Sigmoid colon (tissue), 6 donors: ENCODE measurements at regions not wholly inside any gene's neighbourhood (a gene's known extent, or its start where the extent isn't known, plus 50 kb on each side); places are given as distances from the start of the nearest gene placed in this dataset.

Source experiments
- DNase-seq: peaks from one replicate; pipeline ENCODE4 v3.0.0-alpha.2; 2019
- H3K27ac ChIP-seq, 4 donors: fragments of 200-600 bp; sonication (generic); one replicate each; pipeline ENCODE4 v1.5.1; 2016 to 2019; ENCODE audit warnings: mild to moderate bottlenecking in 1 of 4
- H3K27me3 ChIP-seq, 3 donors: fragments of 200-600 bp; sonication (generic); one replicate each; pipeline ENCODE4 v1.5.1; 2019; ENCODE audit warnings: mild to moderate bottlenecking in 1 of 3
- H3K36me3 ChIP-seq, 4 donors: fragments of 200-600 bp; sonication (generic); one replicate each; pipeline ENCODE4 v1.5.1; 2016 to 2019
- H3K4me1 ChIP-seq, 4 donors: fragments of 200-600 bp; sonication (generic); one replicate each; pipeline ENCODE4 v1.5.1; 2017 to 2019
- H3K4me3 ChIP-seq, 4 donors: fragments of 200-600 bp; sonication (generic); one replicate each; pipeline ENCODE4 v1.5.1; 2017 to 2019; ENCODE audit warnings: mild to moderate bottlenecking in 2 of 4, moderate library complexity in 1 of 4
- H3K9me3 ChIP-seq, 4 donors: fragments of 200-600 bp in 3 of 4; sonication (generic) in 3 of 4; one replicate each; pipeline versions ENCODE4 v1.5.1 to v1.6.1; 2013 to 2019
- EP300 ChIP-seq, 4 donors: sonication (generic); formaldehyde crosslinking; IDR thresholded peaks; one replicate each; pipeline ENCODE4 v1.6.1; 2017; ENCODE audit warnings: antibody characterized with exemption in 4 of 4
- POLR2A ChIP-seq, 2 donors: fragments of 450-650 bp; IDR thresholded peaks; one replicate each; pipeline ENCODE4 v1.6.1; 2016; ENCODE audit warnings: antibody characterized with exemption in 2 of 2, mild to moderate bottlenecking in 2 of 2, moderate library complexity in 2 of 2
- POLR2AphosphoS5 ChIP-seq, 4 donors: sonication (generic); formaldehyde crosslinking; IDR thresholded peaks; one replicate each; pipeline ENCODE4 v1.6.1; 2017; ENCODE audit warnings: antibody characterized with exemption in 4 of 4
- WGBS, 2 donors: extraction: QIAGEN DNeasy Blood & Tissue Kit; methylation state at CpG; one replicate each; pipeline ENCODE4 v1.1.7; 2013; 5-methylcytosine and 5-hydroxymethylcytosine counted together
- intact Hi-C: fragments of 100-400 bp; cut with DNase I; formaldehyde crosslinking; loops from one replicate; pipeline ENCODE4 v1.15.1; 2023
- TF ChIP-seq, protein P1 (sequence below), 4 experiments: fragments of 450-650 bp in 3 of 4; fragments of 200-600 bp in 1 of 4; IDR thresholded peaks; one replicate each; pipeline ENCODE4 v1.5.1; 2016 to 2019; ENCODE audit warnings: antibody characterized with exemption in 4 of 4, mild to moderate bottlenecking in 3 of 4, moderate library complexity in 2 of 4
- donor health status: healthy with polysubstance abuse.
- donor health status: healthy.

DNA sequence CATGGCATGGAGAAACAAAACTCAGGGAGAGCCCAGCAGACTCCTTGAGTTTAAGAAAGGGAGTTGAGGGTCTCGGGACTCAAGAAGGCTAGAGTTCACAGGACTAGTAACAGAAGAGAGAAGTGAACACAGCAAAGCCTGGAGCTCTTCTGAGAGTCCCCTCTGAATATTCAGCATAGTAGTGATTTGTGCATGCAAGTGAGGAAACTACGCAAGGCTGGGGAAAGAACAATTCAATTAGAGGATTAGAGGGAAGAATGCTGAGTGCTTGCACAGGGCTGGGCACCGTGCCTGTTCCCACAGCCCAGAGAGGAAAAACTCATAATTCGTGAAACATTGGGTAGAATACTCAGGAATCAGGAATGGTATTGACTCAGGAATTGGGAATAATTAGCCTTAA lies 540.0 kb upstream of the SALL1 start:
- Histone ChIP-seq H3K27me3 (no peaks in the 10 kb centered on the region), H3K36me3 (no peaks in the 10 kb centered on the region), H3K27ac (no peak overlapping the region), H3K4me3 (no peak overlapping the region), H3K4me1 (no peaks in the 10 kb centered on the region), H3K9me3 (peaks cover 0 to 6% (median 0%) of the 10 kb centered on the region in 4 donors)
- intact Hi-C loops = no loop called here
- WGBS, 2 donors = 80 to 85% methylated on average over 4 of the region's 4 CpGs
- DNase-seq = no peak
- no peak for TF ChIP-seq EP300 (IDR thresholded peaks at IDR 0.05)
- TF ChIP-seq POLR2A (IDR thresholded peaks at IDR 0.05) = no peak
- TF ChIP-seq POLR2AphosphoS5 (IDR thresholded peaks at IDR 0.05) = no peak
- TF ChIP-seq, protein P1, sequence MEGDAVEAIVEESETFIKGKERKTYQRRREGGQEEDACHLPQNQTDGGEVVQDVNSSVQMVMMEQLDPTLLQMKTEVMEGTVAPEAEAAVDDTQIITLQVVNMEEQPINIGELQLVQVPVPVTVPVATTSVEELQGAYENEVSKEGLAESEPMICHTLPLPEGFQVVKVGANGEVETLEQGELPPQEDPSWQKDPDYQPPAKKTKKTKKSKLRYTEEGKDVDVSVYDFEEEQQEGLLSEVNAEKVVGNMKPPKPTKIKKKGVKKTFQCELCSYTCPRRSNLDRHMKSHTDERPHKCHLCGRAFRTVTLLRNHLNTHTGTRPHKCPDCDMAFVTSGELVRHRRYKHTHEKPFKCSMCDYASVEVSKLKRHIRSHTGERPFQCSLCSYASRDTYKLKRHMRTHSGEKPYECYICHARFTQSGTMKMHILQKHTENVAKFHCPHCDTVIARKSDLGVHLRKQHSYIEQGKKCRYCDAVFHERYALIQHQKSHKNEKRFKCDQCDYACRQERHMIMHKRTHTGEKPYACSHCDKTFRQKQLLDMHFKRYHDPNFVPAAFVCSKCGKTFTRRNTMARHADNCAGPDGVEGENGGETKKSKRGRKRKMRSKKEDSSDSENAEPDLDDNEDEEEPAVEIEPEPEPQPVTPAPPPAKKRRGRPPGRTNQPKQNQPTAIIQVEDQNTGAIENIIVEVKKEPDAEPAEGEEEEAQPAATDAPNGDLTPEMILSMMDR (IDR thresholded peaks at IDR 0.05) = no peak

DNA sequence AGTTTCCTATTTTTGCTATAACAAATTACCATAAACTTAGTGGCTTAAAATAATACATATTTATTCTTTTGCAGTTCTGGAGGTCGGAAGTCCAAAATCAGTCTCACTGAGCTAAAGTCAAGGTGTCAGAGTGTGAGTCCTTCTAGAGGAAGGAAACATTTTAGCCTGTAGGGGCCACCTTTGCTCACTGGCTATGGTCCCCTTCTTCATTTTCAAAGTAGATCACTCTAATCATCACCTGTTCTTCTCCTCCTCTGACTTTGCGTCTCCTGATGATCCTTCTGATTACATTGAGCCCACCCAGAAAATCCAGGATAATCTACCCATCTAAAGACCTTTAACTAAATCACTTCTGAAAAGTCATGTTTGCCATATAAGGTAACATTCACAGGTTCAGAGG lies 534.4 kb upstream of the SALL1 start:
- H3K4me1 ChIP-seq = no peaks in the 10 kb centered on the region
- no peak overlapping the region for H3K27ac ChIP-seq
- no peaks in the 10 kb centered on the region for H3K9me3 ChIP-seq
- H3K36me3 ChIP-seq = no peaks in the 10 kb centered on the region
- intact Hi-C loops = no loop called here
- TF ChIP-seq EP300 (IDR thresholded peaks at IDR 0.05) (no peak), POLR2AphosphoS5 (IDR thresholded peaks at IDR 0.05) (no peak), POLR2A (IDR thresholded peaks at IDR 0.05) (no peak)
- TF ChIP-seq, protein P1 (IDR thresholded peaks at IDR 0.05) = no peak
- WGBS, 2 donors = 88 to 90% methylated on average over 2 of the region's 2 CpGs
- no peak overlapping the region for H3K4me3 ChIP-seq
- no peaks in the 10 kb centered on the region for H3K27me3 ChIP-seq
- no peak for DNase-seq

DNA sequence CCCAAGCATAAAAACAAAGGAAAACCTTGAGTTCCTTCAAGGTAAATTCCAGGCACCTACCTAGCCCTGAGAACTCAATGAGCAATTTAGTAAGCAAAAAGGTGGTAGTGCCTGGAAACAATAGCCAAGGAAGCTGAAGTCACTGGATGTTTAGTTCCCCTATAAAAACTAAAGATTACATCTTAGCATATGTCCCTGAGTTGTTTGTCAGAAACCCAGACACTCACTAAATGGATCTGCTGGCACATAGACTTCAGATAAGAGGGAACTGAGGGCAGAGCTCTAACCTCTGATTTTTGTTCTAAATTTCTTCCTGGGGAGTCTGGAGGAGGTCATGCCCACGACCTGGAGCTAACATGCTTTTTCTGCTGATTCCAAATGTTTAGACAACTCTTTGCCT lies 532.8 kb upstream of the SALL1 start:
- Histone ChIP-seq H3K27ac (no peak overlapping the region), H3K4me3 (no peak overlapping the region), H3K27me3 (no peaks in the 10 kb centered on the region), H3K4me1 (no peaks in the 10 kb centered on the region), H3K36me3 (no peaks in the 10 kb centered on the region), H3K9me3 (no peaks in the 10 kb centered on the region)
- intact Hi-C loops = no loop called here
- TF ChIP-seq EP300 (IDR thresholded peaks at IDR 0.05) = no peak
- TF ChIP-seq, protein P1 (IDR thresholded peaks at IDR 0.05) = no peak
- TF ChIP-seq POLR2AphosphoS5 (IDR thresholded peaks at IDR 0.05) = no peak
- TF ChIP-seq POLR2A (IDR thresholded peaks at IDR 0.05) = no peak
- 5 to 25% methylated on average over 1 of the region's 1 CpG for WGBS, 2 donors
- no peak for DNase-seq

DNA sequence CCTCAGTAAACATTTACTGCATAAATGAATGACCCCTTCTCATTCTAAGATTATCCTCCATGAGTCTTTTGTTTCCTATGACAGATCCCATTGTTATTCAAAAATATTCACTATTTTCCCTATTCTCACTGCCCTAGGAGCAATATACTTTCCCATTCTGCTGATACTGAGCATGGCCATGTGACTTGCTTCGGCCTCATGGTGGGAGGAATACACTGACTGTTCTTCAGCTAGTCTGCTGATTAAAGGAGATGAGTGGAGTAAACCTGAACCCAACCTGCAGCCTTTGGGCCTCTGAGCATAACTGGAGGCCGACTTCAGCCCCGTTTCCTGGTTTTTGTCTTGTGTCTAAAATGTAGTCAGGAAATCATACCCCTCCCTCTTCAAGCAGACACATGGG lies 531.8 kb upstream of the SALL1 start:
- Histone ChIP-seq H3K4me1 (no peaks in the 10 kb centered on the region), H3K9me3 (no peaks in the 10 kb centered on the region), H3K27ac (no peak overlapping the region), H3K4me3 (no peak overlapping the region), H3K27me3 (no peaks in the 10 kb centered on the region), H3K36me3 (no peaks in the 10 kb centered on the region)
- intact Hi-C loops = no loop called here
- WGBS, 2 donors = 50 to 66% methylated on average over 3 of the region's 3 CpGs
- DNase-seq = no peak
- TF ChIP-seq EP300 (IDR thresholded peaks at IDR 0.05) (no peak), POLR2A (IDR thresholded peaks at IDR 0.05) (no peak), POLR2AphosphoS5 (IDR thresholded peaks at IDR 0.05) (no peak)
- TF ChIP-seq, protein P1 (IDR thresholded peaks at IDR 0.05) = no peak

DNA sequence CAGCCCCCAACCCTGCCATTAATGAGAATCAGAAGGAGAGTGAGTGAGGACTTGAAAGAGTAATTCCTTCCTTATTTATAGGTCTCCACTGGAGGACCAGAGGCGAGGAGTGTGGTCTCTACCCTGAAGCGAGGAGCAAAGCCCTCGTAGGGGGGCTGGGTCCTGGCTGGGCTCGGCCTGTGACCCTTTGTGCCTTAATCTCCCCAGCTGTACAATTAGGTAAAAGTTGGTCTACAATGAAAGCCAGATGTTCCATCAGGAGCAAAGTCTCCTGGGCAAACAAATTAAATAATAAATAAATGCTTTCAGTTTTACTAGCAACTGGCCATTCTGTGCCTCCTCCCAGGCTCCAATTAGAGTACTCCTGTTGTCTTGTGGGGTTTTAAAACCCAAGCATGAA lies 523.5 kb upstream of the SALL1 start:
- Histone ChIP-seq H3K4me3 (no peak overlapping the region), H3K36me3 (no peaks in the 10 kb centered on the region), H3K9me3 (no peaks in the 10 kb centered on the region), H3K27me3 (no peaks in the 10 kb centered on the region), H3K4me1 (no peaks in the 10 kb centered on the region), H3K27ac (no peak overlapping the region)
- WGBS, 2 donors = 80 to 83% methylated on average over 4 of the region's 4 CpGs
- TF ChIP-seq POLR2AphosphoS5 (IDR thresholded peaks at IDR 0.05) = no peak
- TF ChIP-seq, protein P1 (IDR thresholded peaks at IDR 0.05) = no peak
- TF ChIP-seq EP300 (IDR thresholded peaks at IDR 0.05) = no peak
- TF ChIP-seq POLR2A (IDR thresholded peaks at IDR 0.05) = no peak
- DNase-seq = no peak
- intact Hi-C loops = no loop called here
